ENCODE measurements at regions not wholly inside any gene's neighbourhood (a gene's known extent, or its start where the extent isn't known, plus 50 kb on each side); places are given as distances from the start of the nearest gene placed in this dataset.

DNA sequence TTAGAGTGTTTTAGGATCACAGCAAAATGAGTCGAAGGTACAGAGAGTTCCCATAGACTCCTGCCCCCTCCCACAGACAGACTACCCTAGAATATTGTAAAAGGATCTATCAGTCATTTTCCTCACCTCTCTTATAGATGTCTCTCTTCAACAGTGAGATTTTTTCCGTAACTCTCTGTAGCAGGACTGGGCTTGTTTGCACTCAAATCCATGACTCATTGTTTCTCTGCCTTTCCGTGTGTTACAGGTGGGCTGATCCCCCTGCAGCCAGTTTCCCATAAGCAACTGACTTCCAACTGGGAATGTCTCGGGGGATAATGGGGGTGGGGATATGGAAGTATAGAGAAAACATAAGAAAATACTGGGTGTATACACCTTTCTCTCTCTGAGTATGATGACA lies 921.0 kb downstream of the GATA3 start:
- DNase-seq (ENCODE audit: low read depth): no peak
- no peak overlapping the region for H3K4me3 ChIP-seq (ENCODE audit: control insufficient read depth, low read depth, low read length)
- TF ChIP-seq, protein P1, sequence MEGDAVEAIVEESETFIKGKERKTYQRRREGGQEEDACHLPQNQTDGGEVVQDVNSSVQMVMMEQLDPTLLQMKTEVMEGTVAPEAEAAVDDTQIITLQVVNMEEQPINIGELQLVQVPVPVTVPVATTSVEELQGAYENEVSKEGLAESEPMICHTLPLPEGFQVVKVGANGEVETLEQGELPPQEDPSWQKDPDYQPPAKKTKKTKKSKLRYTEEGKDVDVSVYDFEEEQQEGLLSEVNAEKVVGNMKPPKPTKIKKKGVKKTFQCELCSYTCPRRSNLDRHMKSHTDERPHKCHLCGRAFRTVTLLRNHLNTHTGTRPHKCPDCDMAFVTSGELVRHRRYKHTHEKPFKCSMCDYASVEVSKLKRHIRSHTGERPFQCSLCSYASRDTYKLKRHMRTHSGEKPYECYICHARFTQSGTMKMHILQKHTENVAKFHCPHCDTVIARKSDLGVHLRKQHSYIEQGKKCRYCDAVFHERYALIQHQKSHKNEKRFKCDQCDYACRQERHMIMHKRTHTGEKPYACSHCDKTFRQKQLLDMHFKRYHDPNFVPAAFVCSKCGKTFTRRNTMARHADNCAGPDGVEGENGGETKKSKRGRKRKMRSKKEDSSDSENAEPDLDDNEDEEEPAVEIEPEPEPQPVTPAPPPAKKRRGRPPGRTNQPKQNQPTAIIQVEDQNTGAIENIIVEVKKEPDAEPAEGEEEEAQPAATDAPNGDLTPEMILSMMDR (conservative IDR thresholded peaks at IDR 0.05; ENCODE audit: control insufficient read depth, insufficient read depth, low read depth, low read length): no peak

DNA sequence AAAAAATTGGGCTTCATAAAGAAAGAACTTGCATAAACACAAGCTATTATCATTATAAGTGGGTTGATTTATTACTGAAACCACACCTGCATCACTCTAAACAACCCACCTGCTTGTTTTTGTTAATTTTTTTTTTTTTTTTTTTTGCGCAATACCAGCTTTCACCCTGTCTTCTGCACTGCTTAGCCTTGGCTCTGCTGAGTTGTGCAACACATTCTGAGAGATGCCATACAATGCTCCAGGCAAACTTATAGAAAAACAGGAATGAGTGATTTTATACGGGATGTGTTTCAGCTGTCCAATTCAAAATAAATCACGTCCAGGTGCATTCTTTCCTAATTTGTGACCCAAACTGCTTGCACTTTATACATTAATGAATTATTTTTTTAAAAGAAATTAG lies 923.6 kb downstream of the GATA3 start:
- no peak overlapping the region for H3K4me3 ChIP-seq (ENCODE audit: control insufficient read depth, low read depth, low read length)
- no peak for DNase-seq (ENCODE audit: low read depth)
- TF ChIP-seq, protein P1 (conservative IDR thresholded peaks at IDR 0.05; ENCODE audit: control insufficient read depth, insufficient read depth, low read depth, low read length): no peak

DNA sequence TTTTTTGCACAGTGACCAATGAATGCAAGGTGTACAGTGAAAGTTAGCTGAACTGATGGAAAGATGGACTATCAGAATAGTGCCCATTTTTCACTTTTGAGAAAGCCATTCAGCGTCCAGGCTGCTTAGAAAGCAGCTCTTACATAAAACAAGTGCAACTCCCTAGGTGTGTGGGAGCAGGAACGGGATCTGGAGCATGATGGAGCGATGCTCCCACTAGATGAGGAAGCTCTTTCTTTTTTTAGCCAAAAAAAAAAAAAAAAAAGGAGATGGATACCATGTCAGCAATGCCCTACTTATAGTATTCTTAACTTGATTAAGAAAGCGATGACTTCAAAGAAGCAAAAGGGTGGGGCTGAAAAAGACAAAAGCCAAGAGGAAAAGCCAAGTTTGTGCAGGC lies 925.5 kb downstream of the GATA3 start:
- H3K4me3 ChIP-seq (ENCODE audit: control insufficient read depth, low read depth, low read length): no peak overlapping the region
- TF ChIP-seq, protein P1 (conservative IDR thresholded peaks at IDR 0.05; ENCODE audit: control insufficient read depth, insufficient read depth, low read depth, low read length): no peak
- no peak for DNase-seq (ENCODE audit: low read depth)

DNA sequence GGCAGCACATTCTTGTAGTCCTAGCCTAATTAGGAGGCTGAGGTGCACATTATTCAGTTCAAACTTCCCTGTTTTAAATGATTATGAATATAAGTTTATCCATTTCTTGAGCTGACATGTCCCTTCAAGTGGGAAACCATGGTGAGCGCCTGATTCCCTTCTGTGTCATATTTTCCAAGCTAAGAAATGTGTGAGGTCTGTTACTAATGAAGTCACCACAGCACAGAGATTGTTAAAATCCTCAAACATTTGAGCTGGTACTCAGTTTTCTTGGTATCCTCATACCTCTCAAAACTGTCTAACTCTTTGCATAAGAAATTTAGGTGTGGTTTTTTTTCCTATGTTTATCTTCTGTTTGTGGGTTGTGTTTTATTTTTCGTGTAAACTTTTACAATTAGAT lies 926.8 kb downstream of the GATA3 start:
- DNase-seq (ENCODE audit: low read depth): no peak
- TF ChIP-seq, protein P1 (conservative IDR thresholded peaks at IDR 0.05; ENCODE audit: control insufficient read depth, insufficient read depth, low read depth, low read length): no peak
- no peak overlapping the region for H3K4me3 ChIP-seq (ENCODE audit: control insufficient read depth, low read depth, low read length)

DNA sequence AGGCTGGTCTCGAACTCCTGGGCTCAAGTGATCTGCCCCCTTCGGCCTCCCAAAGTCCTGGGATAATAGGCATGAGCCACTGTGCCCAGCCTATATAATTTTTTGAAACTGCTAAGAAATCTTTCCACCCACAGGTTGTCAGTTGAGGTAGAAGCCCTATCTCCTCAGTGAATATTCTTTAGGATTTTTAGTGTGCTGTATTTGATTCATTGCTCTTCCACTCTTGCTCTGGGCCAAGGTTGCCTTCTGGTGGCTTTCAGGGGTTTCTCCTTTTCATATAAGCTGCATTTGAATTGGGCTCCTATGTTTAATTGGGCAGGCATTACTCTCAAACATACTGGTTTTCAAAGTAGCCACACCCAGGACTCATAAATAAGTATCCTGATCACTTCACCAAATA lies 931.2 kb downstream of the GATA3 start:
- no peak overlapping the region for H3K4me3 ChIP-seq (ENCODE audit: control insufficient read depth, low read depth, low read length)
- DNase-seq (ENCODE audit: low read depth): no peak
- TF ChIP-seq, protein P1 (conservative IDR thresholded peaks at IDR 0.05; ENCODE audit: control insufficient read depth, insufficient read depth, low read depth, low read length): no peak

DNA sequence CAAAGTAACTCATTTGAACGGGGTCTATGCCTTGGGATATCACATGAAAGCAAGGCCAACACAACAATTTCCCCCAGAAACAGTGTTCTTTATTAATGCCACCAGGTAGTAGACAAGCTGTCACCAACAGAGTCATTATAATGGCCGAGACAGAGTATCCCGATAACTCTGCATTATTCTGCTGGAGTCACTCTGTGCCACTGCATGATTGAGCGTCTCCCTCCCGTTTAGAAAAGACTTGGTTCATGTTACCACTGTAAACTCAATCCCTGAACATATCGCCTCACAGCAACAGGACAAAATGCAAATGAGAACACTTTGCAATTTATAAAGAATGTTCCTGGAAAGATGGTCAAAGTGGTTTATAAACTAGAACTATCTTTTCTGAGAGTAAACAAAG lies 932.5 kb downstream of the GATA3 start:
- no peak for DNase-seq (ENCODE audit: low read depth)
- H3K4me3 ChIP-seq (ENCODE audit: control insufficient read depth, low read depth, low read length): no peak overlapping the region
- TF ChIP-seq, protein P1 (conservative IDR thresholded peaks at IDR 0.05; ENCODE audit: control insufficient read depth, insufficient read depth, low read depth, low read length): no peak

DNA sequence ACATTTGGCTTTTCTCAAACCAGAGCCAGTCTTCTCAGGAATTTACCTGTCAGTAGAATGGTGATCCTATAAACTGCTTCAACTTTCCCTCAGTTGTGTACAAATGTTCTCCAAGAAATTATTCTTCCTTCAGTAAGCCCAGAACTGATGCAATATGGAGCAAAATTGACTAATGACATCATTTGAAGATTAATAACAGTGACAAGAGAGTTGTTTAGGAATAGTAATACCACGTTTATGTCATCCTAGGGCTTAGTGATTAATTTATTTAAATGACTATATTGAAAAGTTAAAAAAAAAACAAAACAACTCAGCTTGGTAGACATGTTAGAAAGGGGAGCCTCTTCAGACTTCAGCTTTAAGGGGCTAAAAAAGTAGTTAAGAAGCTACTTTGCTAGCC lies 933.2 kb downstream of the GATA3 start:
- no peak overlapping the region for H3K4me3 ChIP-seq (ENCODE audit: control insufficient read depth, low read depth, low read length)
- TF ChIP-seq, protein P1 (conservative IDR thresholded peaks at IDR 0.05; ENCODE audit: control insufficient read depth, insufficient read depth, low read depth, low read length): no peak
- DNase-seq (ENCODE audit: low read depth): no peak
